ENCODE measurements at regions not wholly inside any gene's neighbourhood (a gene's known extent, or its start where the extent isn't known, plus 50 kb on each side); places are given as distances from the start of the nearest gene placed in this dataset.

- Mint-ChIP-seq H3K36me3 (ENCODE audit: low read depth) (no peaks in the 10 kb centered on the region), H3K9me3 (peaks cover 41% of the 10 kb centered on the region), H3K4me1 (ENCODE audit: low read depth) (no peaks in the 10 kb centered on the region), H3K27ac (no peak overlapping the region), H3K27me3 (ENCODE audit: insufficient read depth) (no peaks in the 10 kb centered on the region; the same call in 1 of the 2 replicates), H3K4me3 (no peak overlapping the region)
- DNase-seq: no peak
- TF ChIP-seq CTCF (IDR thresholded peaks at IDR 0.05): no peak
Observed at GRCh38 chr20:40584130-40584809, 104.8 kb downstream of the MAFB start.

GRCh38 chr20:40583636-40584035, 105.4 kb downstream of the MAFB start:
- no peaks in the 10 kb centered on the region for H3K4me1 Mint-ChIP-seq (ENCODE audit: low read depth)
- H3K27ac Mint-ChIP-seq: no peak overlapping the region
- no peak for TF ChIP-seq CTCF (IDR thresholded peaks at IDR 0.05)
- H3K4me3 Mint-ChIP-seq: no peak overlapping the region
- H3K9me3 Mint-ChIP-seq: peaks cover 39% of the 10 kb centered on the region
- H3K27me3 Mint-ChIP-seq (ENCODE audit: insufficient read depth): no peaks in the 10 kb centered on the region; the same call in 1 of the 2 replicates
- H3K36me3 Mint-ChIP-seq (ENCODE audit: low read depth): no peaks in the 10 kb centered on the region
- no peak for DNase-seq

- Mint-ChIP-seq H3K4me3 (no peak overlapping the region), H3K27ac (no peak overlapping the region), H3K9me3 (peaks cover 41% of the 10 kb centered on the region), H3K27me3 (ENCODE audit: insufficient read depth) (no peaks in the 10 kb centered on the region; the same call in 1 of the 2 replicates), H3K36me3 (ENCODE audit: low read depth) (no peaks in the 10 kb centered on the region), H3K4me1 (ENCODE audit: low read depth) (no peaks in the 10 kb centered on the region)
- DNase-seq: no peak
- TF ChIP-seq CTCF (IDR thresholded peaks at IDR 0.05): no peak
Observed at GRCh38 chr20:40583205-40583604, 105.8 kb downstream of the MAFB start.

- no peaks in the 10 kb centered on the region for H3K4me1 Mint-ChIP-seq (ENCODE audit: low read depth)
- no peak for DNase-seq
- peaks cover 45% of the 10 kb centered on the region for H3K9me3 Mint-ChIP-seq
- H3K36me3 Mint-ChIP-seq (ENCODE audit: low read depth): no peaks in the 10 kb centered on the region
- H3K27ac Mint-ChIP-seq: no peak overlapping the region
- no peak overlapping the region for H3K4me3 Mint-ChIP-seq
- TF ChIP-seq CTCF (IDR thresholded peaks at IDR 0.05): no peak
- H3K27me3 Mint-ChIP-seq (ENCODE audit: insufficient read depth): no peaks in the 10 kb centered on the region; the same call in 1 of the 2 replicates
Observed at GRCh38 chr20:40582531-40582930, 106.5 kb downstream of the MAFB start.

- no peaks in the 10 kb centered on the region for H3K4me1 Mint-ChIP-seq (ENCODE audit: low read depth)
- H3K9me3 Mint-ChIP-seq: peaks cover 49% of the 10 kb centered on the region
- H3K27ac Mint-ChIP-seq: no peak overlapping the region
- H3K4me3 Mint-ChIP-seq: no peak overlapping the region
- DNase-seq: no peak
- no peaks in the 10 kb centered on the region; the same call in none of the 2 replicates for H3K27me3 Mint-ChIP-seq (ENCODE audit: insufficient read depth)
- no peak for TF ChIP-seq CTCF (IDR thresholded peaks at IDR 0.05)
- no peaks in the 10 kb centered on the region for H3K36me3 Mint-ChIP-seq (ENCODE audit: low read depth)
Observed at GRCh38 chr20:40579701-40580100, 109.3 kb downstream of the MAFB start.
